HS-5 (cell line): ENCODE measurements at regions not wholly inside any gene's neighbourhood (a gene's known extent, or its start where the extent isn't known, plus 50 kb on each side); places are given as distances from the start of the nearest gene placed in this dataset.

Experiments used
- DNase-seq: peaks from one replicate; pipeline ENCODE4 v3.0.0-alpha.2; 2012; ENCODE audit warnings: low read depth

DNA sequence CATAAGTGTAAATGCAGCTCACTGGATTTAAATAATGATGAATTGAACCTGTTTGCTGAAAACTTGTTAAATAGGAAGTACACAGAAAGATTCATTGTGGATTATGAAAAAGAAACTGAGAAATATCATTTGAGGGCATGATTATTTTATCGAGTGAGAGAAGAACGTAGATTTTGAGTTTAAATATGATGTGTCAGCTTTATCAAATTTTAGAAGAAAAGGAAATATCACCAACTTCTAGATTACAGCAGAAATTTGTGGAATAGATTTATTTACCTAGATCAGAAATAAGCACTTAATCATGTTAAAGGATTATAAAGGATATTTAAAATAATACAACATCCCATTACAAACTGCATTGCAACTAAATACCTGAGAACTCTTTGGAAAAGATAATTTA lies 315.5 kb downstream of the ZPLD1 start:
- DNase-seq, result no peak

DNA sequence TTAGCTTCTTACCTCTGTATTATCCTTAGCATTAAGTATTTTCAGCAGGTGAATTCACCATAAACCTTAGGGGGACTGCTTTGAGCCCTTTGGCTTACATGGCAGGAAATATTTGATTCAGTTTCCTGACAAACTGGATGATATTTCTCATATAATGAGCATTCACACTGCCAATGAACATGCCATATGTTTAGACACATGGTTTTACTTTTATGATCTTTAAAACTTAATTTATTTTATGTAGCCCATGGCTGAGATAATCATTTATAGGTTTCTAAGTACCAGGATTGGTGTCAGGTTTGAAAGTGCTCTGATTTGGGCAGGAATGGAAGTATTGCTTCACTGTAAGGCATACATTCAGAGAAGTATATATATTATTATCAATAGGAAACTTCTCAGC lies 319.1 kb downstream of the ZPLD1 start:
- no peak for DNase-seq

DNA sequence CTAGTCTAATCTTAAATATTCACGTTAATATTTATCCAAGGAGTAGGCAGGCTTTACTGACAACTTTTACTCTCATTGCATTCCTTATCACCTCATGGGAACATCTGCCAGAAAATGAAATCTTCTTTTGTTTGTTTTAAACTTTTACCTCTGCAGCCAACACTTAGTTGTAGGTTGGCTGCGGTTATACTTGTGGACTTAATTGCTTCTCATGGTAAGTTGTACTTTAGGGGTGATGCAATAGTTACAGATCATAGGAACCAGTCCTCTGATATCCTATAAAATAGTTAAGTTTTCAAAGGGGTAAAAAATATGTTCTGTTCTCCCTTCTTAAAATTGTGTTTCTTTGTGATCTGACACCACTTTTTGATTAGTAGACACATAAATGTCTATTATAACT lies 321.9 kb downstream of the ZPLD1 start:
- no peak for DNase-seq

DNA sequence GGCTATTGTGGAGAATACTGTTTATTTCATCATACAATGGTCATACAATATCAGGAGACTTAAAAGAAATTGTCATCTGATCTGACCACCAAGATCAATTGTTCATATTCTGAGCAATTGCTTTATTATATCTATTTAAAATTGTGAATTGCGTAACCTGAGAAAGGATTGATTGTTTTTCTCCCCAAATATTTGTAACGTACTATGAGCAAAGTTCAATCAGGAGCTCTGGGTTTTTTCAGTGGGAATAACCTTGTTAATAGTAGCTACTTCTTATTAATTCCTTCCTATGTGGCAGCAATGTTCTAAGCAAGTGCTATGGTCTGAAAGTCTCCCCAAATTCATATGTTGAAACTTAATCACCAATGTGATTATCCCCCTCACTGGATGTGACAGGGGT lies 323.1 kb downstream of the ZPLD1 start:
- DNase-seq, result no peak

DNA sequence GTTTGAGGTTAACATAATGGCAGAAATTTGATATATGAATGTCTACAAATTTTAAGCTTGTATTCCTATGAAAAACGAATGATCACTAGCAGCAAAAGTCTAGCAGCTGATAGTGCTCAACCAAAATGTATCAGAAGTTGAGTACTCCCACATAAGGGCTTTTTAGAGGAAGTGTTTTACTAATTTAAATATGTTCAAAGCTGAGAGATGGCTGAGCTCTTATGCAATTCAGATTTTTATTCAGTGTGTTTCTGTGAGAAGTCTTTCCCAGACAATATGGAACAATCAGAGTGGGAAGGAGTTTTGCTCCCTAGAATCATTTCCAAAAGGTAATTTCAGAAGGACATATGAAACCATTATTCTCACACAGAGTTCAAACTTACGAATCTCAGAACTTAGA lies 327.0 kb downstream of the ZPLD1 start:
- DNase-seq, result no peak

DNA sequence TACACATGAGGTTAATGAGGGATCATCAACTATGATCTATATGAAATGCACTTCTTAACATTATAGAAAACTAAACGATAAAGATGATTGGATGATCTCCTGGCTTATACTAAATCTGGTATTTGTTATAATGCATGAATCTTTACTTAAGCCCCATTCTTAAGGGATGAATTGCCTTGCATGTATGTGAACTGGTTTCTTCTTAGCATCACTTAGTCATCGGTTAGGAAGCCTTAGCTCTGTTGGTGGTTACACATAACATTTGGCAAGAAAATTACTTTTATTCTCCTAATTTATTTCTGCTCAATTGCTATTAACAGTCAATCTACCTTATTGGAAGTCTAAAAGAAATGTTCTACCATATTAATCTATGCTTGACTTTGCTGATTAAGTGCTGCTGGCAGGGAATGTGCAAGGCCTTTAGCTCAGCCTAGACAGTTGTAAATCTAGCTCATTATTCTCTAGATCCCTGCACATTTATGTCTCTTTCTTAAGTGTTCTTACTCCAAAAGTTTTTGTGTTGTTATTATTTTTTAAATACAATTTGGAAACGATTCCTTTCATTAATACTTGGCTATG lies 356.0 kb downstream of the ZPLD1 start:
- peak; percentile 74 for DNase-seq

DNA sequence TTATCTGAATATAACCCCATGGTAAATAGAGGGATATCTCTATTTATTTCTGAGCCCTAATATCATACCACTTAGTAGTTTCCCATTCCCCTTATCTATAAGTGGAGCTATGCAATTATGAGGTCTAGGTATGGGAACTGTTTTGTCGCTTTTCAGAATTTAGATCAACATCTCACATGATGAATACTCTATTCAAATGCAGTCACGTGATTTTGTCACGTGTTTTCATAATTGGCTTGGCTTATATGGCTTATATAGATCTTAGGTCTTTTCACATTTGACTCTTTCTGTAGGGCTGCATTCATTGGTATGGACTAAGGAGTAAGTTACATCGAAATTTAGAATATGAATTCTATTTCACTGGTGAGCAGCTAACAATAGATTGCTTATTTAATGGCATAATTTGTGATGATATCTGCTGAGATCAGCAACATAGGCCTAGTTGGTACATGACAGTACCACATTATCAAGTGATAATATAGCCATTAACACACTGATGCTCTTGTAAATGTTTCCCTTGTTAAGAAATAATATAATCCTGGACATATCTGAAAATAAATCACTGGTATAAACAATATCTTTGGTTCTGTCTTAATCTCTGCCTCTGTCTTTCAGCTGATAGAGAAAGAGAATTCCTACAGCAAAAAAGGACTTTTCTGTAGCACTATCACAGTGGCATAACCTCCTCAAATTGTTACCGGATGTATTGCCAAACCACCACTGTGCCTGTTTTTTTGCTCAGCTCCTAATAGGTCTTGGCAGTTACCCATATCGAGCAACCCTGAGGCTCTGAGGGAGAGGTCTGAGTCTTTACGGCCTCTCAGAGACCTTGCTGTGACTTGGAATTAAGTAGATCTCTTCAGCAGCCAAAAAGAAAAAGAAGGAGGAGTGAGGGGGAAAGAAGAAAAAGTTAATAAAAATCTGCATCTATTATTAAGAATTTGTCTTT lies 357.1 kb downstream of the ZPLD1 start:
- no peak for DNase-seq

DNA sequence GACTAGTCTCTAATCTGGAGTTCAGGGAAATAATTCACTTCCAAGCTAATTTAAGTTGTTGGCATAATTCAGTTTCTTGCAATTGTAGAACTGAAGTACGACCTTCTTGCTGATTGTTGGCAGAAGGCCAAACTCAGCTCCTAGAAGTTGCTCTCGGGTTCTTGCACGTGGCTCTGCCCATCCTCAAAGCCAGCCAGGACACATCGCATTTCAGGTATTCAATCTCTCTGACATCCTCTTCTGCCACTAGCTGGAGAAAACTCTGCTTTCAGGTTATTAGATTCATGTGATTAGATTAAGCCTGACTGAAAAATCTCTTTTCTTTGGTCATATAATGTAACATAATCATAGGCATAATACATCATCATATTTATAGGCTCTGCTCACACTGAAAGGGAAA lies 362.0 kb downstream of the ZPLD1 start:
- no peak for DNase-seq

DNA sequence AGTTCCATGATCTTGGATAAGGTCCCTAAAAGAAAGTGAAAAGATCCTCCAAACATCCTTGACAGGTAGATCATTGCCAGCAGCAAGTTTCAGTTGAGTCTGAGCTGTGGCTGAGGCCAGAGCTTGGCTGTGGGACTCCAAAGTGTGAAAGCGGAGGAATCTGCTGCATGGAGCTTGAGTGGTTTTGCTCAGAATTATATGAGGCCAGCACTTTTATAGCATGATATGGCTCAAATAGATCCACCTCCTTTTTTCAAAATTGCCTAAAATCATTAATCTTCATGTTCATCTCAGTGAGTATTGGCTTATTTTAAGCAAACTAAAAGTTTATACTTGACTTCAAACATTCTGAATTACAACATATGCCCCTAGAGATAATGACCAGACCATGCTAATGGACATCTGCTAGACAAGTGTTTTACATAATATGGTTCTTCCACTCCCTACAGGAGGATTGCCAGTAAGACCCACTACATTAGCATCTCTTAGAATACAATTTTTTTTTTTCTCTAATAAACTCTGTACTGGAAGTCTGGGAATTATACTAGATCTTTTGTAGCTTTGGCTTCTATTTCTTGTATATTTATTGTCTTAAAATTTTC lies 368.1 kb downstream of the ZPLD1 start:
- DNase-seq, result no peak

DNA sequence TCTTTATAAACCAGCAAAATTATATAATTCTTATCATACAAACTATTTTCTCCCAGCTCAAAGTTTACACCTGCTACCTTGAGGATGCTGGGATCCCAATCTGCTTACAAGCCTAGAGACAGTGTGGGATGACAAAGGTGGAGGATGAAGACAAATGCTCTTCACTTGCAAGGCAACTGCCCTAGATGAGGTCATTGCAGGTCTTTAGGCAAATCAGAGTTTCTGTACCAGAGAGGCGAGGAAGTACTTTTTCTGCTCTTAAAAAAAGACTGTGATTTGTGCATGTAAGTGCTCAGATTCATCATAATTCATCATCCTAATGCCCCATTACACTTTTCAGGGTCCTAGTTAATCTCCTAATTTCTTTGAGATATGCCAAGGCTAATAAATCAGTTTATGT lies 376.1 kb downstream of the ZPLD1 start:
- no peak for DNase-seq

DNA sequence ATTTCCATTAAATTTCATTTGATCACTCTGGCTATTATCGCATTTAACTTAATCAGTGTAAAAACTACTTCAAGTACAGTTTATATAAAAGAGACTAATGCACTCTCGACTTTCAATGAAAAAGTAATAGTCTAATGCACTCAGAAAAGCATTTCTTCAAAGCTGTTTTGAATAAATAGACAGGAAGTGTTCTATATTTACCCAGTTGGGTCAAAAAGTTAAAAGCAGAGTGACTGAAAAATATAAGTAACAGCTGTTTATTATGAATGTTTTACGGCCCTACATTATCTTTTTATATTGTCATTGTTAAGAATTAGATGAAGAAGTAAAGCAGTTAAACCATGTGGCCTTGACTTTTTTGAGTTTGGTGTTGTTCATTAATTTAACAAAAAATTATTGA lies 391.8 kb downstream of the ZPLD1 start:
- no peak for DNase-seq

DNA sequence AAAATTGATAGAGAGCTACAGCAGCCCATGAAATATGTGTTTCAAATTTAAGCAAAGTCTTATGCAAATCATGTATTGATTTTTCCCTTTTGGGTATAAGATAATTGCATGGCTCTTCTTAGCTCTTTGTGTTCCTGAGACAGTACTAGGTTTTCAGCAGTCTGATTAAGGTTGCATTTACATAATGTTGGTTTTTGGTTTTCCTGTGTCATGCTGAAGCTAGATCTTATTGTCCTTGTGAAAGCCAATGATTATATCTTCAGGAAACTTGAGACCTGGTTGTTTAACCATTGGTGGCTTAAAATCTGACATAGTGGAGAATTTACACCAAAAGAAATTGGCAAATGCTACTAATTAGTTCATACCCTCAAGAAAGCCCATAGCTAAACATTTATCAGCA lies 392.6 kb downstream of the ZPLD1 start:
- DNase-seq, result no peak

DNA sequence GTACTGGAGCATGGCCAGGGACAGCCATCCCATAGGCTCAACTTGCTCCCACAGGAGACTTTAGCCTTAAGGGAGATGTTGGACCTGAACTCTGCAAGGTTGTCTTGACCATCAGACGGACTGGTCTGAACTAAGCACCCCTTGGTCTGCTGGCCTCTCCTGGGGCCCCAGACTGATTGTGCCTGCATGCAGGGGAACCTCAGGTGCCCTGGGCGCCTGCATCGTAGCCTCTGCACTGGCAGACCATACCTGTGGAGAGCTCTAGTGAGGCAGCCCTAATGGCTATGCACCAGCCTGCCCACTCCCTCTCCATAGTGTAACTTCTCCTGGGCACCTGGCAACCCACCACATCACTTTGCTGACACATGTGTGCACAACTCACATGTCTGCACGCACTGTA lies 395.6 kb downstream of the ZPLD1 start:
- DNase-seq, result no peak

DNA sequence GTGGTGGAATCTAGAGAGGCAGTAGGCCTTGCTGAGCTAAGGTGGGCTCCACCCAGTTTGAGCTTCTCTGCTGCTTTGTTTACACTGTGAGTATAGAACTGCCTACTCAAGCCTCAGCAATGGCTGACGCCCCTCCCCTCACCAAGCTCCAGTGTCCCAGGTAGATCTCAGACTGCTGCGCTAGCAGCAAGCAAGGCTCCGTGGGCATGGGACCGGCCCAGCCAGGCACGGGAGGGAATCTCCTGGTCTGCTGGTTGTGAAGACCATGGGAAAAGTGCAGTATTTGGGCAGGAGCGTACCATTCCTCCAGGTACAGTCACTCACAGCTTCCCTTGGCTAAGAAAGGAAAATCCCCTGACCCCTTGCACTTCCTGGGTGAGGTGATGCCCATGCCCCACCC lies 407.1 kb downstream of the ZPLD1 start:
- no peak for DNase-seq

DNA sequence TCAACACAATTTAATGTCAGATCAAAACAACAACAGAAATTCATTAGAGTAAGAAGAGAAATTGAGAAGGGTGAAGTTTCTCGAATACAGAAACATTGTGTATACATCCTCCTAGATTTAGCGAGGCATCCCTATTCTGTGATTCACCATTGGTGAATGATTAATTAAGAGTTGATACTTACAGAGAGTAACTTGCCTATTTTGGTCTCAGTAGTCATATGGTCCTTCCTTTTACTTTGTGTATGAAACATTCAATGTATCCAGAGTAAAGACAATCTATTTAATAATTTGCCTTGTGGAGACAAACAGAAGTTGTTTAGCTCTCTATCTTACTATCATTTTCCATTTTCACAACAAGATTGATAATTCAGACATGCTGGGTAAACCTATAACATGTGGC lies 432.0 kb downstream of the ZPLD1 start:
- DNase-seq, result no peak

DNA sequence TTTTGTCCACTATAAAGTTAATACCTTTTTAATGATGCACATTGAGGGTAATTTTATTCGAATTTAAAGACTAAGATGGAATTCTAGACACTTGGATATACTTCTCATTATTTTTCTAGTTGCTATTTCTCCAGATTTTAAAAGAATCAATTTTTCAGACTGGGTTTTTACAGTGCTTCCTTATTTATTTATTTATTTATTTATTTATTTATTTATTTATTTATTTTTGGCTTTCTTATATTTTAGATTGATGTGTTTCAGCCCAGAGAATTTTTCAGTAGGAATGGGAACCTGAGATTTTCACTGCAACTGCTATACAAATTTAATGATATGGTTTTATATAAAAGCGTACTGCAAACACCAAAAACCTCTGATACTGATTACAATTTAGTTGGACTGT lies 448.7 kb downstream of the ZPLD1 start:
- no peak for DNase-seq

DNA sequence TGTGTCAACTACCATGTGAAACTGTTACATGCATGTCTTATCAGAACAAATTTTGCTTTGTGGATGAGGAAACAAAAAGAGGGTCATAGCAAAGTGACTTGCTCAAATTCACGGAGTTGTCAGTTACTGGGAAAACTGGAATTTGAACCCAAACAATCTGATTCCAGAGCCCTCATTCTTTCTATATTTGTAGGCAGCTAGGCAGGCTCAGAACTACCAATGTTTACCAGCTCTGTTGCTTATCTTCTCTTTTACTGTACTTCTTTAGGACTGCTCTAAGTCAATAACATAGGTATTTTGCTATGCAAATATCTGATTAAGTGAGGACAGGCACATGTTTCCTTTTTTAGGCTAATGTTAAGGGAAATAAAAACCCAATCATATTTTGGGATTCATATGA lies 450.5 kb downstream of the ZPLD1 start:
- no peak for DNase-seq

DNA sequence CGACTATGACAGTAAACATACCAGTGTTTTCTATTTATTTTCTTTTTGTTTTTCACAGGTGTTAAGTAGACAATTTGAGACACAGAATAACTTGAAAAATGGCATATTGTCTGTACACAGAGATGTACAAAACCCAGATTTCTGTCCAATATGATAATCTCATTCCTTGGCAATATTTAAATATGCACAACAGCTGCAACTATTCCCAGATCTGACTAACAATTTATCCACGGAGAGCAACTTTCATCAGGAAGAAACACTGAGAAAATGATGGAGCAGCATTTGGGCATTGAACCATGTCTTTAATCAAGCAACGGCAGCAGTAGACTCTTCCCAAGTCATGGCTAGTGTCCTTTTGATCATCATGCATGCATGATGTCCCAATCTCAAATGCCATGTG lies 452.6 kb downstream of the ZPLD1 start:
- DNase-seq, result no peak

DNA sequence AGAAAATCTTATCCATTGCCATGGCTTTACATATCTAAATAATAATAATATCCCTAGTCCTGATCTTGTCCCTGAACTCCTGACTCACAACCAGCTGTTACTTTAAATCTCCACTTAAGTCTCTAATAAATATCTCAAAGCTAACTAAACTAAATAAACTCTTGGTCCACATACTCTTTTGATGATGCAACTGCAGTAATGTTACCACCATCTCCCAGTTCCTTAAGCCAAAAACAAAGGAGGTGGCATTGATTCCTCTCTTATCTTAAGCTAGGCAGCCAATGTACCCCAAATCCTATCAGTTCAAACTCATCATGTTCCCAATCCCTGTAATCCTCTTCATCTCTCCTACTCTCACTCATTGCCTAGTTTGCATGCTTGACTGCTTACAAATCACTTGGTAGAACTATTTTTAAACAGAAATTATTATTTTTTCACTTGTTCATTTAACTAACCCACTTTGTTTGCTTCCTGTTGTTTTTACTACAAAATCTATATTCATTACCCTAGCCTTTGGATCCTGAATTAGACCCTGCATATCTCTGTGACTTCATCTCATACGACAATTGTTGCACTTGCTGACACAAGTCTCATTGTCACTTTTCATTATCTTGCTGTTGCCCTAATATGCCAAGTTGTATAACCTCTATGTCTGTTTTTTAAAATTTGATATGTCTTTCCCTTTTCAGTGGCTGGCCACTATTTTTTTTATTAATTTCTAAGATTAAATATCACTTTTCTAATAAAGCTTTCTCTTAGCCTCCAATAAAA lies 462.2 kb downstream of the ZPLD1 start:
- DNase-seq, result no peak

DNA sequence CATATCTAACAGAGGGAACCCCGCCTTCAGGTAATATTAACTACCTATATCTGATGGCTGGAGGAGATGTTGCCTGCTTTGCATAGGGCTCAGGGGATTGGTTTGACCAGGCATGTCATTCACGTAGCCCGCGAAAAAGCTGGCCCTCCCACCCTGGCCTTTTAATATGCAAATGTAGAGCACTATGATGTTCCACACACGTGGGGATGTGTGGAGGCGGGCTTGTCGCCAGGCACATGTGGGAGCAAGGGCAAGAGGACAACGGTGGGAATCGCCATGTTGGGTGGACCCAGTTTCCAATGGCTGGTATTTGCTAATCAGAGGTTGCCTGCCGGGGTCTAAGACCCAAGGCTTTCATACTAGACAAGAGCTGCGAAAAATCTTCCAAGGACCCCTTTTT lies 469.8 kb downstream of the ZPLD1 start:
- no peak for DNase-seq

DNA sequence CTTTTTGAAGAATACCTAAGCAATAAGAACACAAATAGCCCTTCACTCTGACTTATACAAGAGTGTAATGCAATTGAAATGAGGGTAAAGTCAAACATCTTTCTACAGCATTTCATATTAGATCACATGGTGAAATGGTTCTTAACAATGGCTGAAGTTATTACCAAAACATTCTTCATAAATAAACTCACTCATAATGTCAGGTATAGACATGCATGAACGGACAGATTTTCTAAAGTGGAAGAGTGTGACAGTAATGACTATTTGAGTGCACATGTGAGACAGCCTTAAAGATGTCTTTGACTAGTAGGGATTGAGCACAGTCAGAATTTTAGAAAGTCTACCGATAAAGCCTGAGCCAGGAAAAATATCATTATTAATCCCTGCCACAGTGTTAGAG lies 471.0 kb downstream of the ZPLD1 start:
- no peak for DNase-seq

DNA sequence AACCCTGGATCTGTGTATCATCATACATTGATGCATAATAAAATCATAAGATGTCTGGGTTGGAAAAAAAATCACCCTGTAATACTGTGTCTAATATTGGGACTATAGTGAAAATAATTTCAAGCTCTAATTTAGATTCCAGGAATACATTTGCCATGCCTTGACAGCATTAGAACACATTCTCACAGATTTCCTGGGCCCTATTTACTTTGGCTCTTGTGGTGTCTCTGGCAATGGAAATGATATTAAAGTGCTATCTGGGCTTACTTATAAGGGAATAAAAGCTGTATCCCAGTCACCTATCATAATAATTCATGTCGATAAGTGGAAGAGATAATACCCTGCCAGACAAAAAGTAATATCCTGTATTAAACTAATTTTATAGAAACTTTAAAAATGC lies 472.0 kb downstream of the ZPLD1 start:
- no peak for DNase-seq

DNA sequence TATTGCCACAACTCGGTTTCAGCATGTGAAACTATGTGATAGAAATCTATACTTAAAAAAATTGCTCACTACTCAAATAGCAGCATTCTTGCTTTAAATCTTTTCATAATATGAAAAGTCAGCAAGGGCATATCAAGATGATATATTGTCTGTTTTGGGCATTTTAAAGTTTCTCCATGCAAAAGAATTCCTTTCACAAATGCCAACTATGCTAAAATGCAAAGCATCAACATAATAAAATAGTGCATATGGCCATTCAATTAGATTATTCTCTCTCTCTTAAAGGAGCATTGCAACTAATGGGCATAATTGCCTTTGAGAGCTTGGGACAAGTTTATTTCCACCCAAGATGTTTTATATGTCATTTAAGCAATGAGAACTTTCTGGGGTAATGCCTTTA lies 475.1 kb downstream of the ZPLD1 start:
- DNase-seq, result no peak
